ENCODE measurements at regions not wholly inside any gene's neighbourhood (a gene's known extent, or its start where the extent isn't known, plus 50 kb on each side); places are given as distances from the start of the nearest gene placed in this dataset.
"Not testable (repeated sequence)": the region's sequence is repeated elsewhere in the genome, so short reads cannot be mapped to it uniquely, and the experiment has no call there.

GRCh38 chr12:28760040-28760903, 388.8 kb upstream of the FAR2 start:
- TF ChIP-seq CTBP1 (IDR thresholded peaks at IDR 0.05; ENCODE audit: borderline replicate concordance); HDGF (IDR thresholded peaks at IDR 0.05; ENCODE audit: borderline replicate concordance); FOXM1 (IDR thresholded peaks at IDR 0.05; ENCODE audit: borderline replicate concordance); ELF4 (IDR thresholded peaks at IDR 0.05); SUZ12 (IDR thresholded peaks at IDR 0.05); BHLHE40 (IDR thresholded peaks at IDR 0.05; ENCODE audit: borderline replicate concordance); TARDBP (IDR thresholded peaks at IDR 0.05); SP1 (IDR thresholded peaks at IDR 0.05); PKNOX1 (IDR thresholded peaks at IDR 0.05); ZNF384 (IDR thresholded peaks at IDR 0.05): not testable (repeated sequence)
